B cell (primary cell): ENCODE measurements at regions not wholly inside any gene's neighbourhood (a gene's known extent, or its start where the extent isn't known, plus 50 kb on each side); places are given as distances from the start of the nearest gene placed in this dataset.

Source experiments
- ATAC-seq: fragments of 200-7000 bp; cut with Tn5 transposase; one replicate; pipeline ENCODE4 v1.10.0; 2021; ENCODE audit warnings: low read depth, mild to moderate bottlenecking, moderate number of reproducible peaks, moderate library complexity
- CTCF ChIA-PET: fragments of 350-600 bp; sonication (Branson Sonifier 250); formaldehyde crosslinking; loops from one replicate; lab custom pipeline; 2021; ENCODE audit warnings: antibody characterized with exemption, inconsistent platforms; lab: Charles Lee
- POLR2A ChIA-PET: fragments of 350-600 bp; sonication (Branson Sonifier 250); formaldehyde crosslinking; loops from one replicate; lab custom pipeline; 2021; ENCODE audit warnings: antibody characterized with exemption; lab: Charles Lee
- DNase-seq: peaks from one replicate; pipeline ENCODE4 v3.0.0; 2013
- H2AFZ ChIP-seq: 2 replicates; pipeline ENCODE4 v1.6.1; 2012; ENCODE audit warnings: mild to moderate bottlenecking, low read depth, low read length; ENCODE audit not compliant: insufficient read depth, poor library complexity, severe bottlenecking
- H3K27ac ChIP-seq, 2 donors: 1 replicate in 1 of 2; 2 replicates in 1 of 2; pipeline ENCODE4 v1.5.1; 2012 to 2013; ENCODE audit warnings: low read length in 2 of 2, mild to moderate bottlenecking in 2 of 2, moderate library complexity in 1 of 2
- H3K27me3 ChIP-seq, 4 experiments: fragments of 200-600 bp in 1 of 4; sonication (generic) in 1 of 4; replicated peaks in 1 of 4; 1 replicate in 2 of 4; 2 replicates in 2 of 4; pipeline versions ENCODE4 v1.6.1 to v1.7.0; 2013 to 2016; ENCODE audit warnings: low read length in 3 of 4, mild to moderate bottlenecking in 2 of 4, mixed read lengths in 1 of 4, moderate library complexity in 1 of 4; ENCODE audit not compliant: insufficient read depth in 4 of 4, control insufficient read depth in 3 of 4; ENCODE audit errors: control extremely low read depth in 1 of 4
- H3K36me3 ChIP-seq, 2 experiments: replicated peaks in 1 of 2; 1 replicate in 1 of 2; 2 replicates in 1 of 2; pipeline versions ENCODE4 v1.6.1 to v1.7.1; 2013; ENCODE audit warnings: low read length in 1 of 2; ENCODE audit not compliant: insufficient read depth in 2 of 2, control insufficient read depth in 1 of 2; ENCODE audit errors: control extremely low read depth in 1 of 2, extremely low read depth in 1 of 2
- H3K4me1 ChIP-seq, 2 donors: fragments of 200-600 bp in 1 of 2; sonication (generic) in 1 of 2; 1 replicate in 1 of 2; 2 replicates in 1 of 2; pipeline versions ENCODE4 v1.5.1 to v1.6.1; 2013 to 2017; ENCODE audit warnings: low read length in 2 of 2; ENCODE audit not compliant: control insufficient read depth in 2 of 2, insufficient read depth in 2 of 2
- H3K4me2 ChIP-seq: replicated peaks from 2 replicates; pipeline ENCODE3; 2012; ENCODE audit warnings: mild to moderate bottlenecking, low read depth, low read length; ENCODE audit not compliant: poor library complexity, severe bottlenecking
- H3K4me3 ChIP-seq, 5 experiments: fragments of 200-600 bp in 1 of 5; sonication (generic) in 1 of 5; 1 replicate in 3 of 5; 2 replicates in 2 of 5; pipeline versions ENCODE4 v1.5.1 to v1.7.0; 2011 to 2016; ENCODE audit warnings: low read length in 4 of 5, mild to moderate bottlenecking in 4 of 5, low read depth in 2 of 5, control low read depth in 1 of 5, moderate library complexity in 1 of 5; ENCODE audit not compliant: insufficient read depth in 1 of 5; ENCODE audit errors: control extremely low read depth in 1 of 5, extremely low read depth in 1 of 5
- H3K79me2 ChIP-seq: fragments of 200-600 bp; sonication (generic); one replicate; pipeline ENCODE4 v1.6.0; 2016; ENCODE audit warnings: low read length; ENCODE audit not compliant: control insufficient read depth, insufficient read depth
- H3K9ac ChIP-seq: fragments of 200-600 bp; sonication (generic); 2 replicates; pipeline ENCODE4 v1.6.1; 2017; ENCODE audit warnings: mild to moderate bottlenecking, low read length, moderate library complexity
- H3K9me3 ChIP-seq, 3 donors: one replicate each; pipeline versions ENCODE4 v1.6.1 to v1.7.1; 2013; ENCODE audit warnings: low read length in 2 of 3; ENCODE audit not compliant: control insufficient read depth in 2 of 3, insufficient read depth in 1 of 3; ENCODE audit errors: control extremely low read depth in 1 of 3
- H4K20me1 ChIP-seq: 2 replicates; pipeline ENCODE4 v1.6.0; 2012; ENCODE audit warnings: mild to moderate bottlenecking, low read length; ENCODE audit not compliant: insufficient read depth, control insufficient read depth, poor library complexity, severe bottlenecking
- H3K27ac Mint-ChIP-seq: one replicate; pipeline ENCODE4 v1.8.0; 2021; ENCODE audit warnings: mixed read lengths
- H3K27me3 Mint-ChIP-seq: one replicate; pipeline ENCODE4 v1.8.0; 2021; ENCODE audit warnings: mixed read lengths
- H3K4me1 Mint-ChIP-seq: one replicate; pipeline ENCODE4 v1.8.0; 2021; ENCODE audit warnings: mixed read lengths
- H3K4me3 Mint-ChIP-seq: one replicate; pipeline ENCODE4 v1.8.0; 2021; ENCODE audit warnings: mixed read lengths
- H3K9me3 Mint-ChIP-seq: one replicate; pipeline ENCODE4 v1.8.0; 2022; ENCODE audit warnings: mixed read lengths; ENCODE audit not compliant: insufficient read depth
- EZH2 ChIP-seq: IDR thresholded peaks from 2 replicates; pipeline ENCODE4 v1.6.1; 2012; ENCODE audit warnings: borderline replicate concordance, low read depth, mild to moderate bottlenecking, moderate library complexity, low read length; ENCODE audit not compliant: insufficient read depth, poor library complexity, severe bottlenecking
- WGBS: methylation state at CpG from one replicate; pipeline ENCODE4 v1.1.5; 2013; ENCODE audit warnings: missing lambda C conversion rate; ENCODE audit not compliant: insufficient coverage; 5-methylcytosine and 5-hydroxymethylcytosine counted together
- intact Hi-C: fragments of 100-400 bp; cut with micrococcal nuclease; formaldehyde crosslinking; loops from one replicate; pipeline ENCODE4 v1.10.0; 2022
- TF ChIP-seq, protein P1 (sequence below): fragments of 200-600 bp; IDR thresholded peaks from one replicate; pipeline ENCODE4 v1.8.0; 2022; ENCODE audit warnings: antibody characterized with exemption, mild to moderate bottlenecking

DNA sequence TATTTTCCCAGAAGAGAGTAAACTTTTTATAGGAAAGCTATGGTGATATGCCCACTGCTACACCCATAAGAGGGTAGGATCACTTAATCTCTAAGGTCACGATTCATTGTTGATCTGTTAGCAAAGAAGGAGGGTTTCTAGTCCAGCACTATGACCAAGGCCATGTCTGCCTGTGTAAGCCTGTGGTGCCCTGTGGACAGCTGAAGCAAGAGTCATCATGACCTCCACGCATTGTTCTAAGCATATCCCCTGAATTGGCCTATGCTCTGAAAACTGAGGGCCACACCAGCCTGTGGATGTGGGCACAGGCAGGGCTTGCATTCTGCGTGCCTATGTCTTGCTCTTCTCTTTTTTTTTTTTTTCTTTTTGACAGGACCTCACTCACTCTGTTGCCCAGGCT, 89.8 kb upstream of the SMIM21 start:
- ChIA-PET CTCF (no interaction called here), POLR2A (no interaction called here)
- WGBS, result 96% methylated on average over 3 of the region's 3 CpGs
- Histone ChIP-seq H4K20me1 (no peaks in the 10 kb centered on the region), H3K36me3 (no peaks in the 10 kb centered on the region), H3K4me2 (no peak overlapping the region), H3K27ac (no peak overlapping the region), H3K4me1 (no peaks in the 10 kb centered on the region), H3K4me3 (no peak overlapping the region), H3K9me3 (peaks cover 0 to 8% (median 5%) of the 10 kb centered on the region in 3 donors), H3K9ac (no peak overlapping the region), H3K79me2 (no peaks in the 10 kb centered on the region), H3K27me3 (no peaks in the 10 kb centered on the region), H2AFZ (no peak overlapping the region)
- Mint-ChIP-seq H3K4me1 (no peaks in the 10 kb centered on the region), H3K9me3 (peaks cover 5% of the 10 kb centered on the region), H3K27ac (no peak overlapping the region), H3K4me3 (no peak overlapping the region), H3K27me3 (no peaks in the 10 kb centered on the region)
- intact Hi-C loops, result no loop called here
- TF ChIP-seq, protein P1, sequence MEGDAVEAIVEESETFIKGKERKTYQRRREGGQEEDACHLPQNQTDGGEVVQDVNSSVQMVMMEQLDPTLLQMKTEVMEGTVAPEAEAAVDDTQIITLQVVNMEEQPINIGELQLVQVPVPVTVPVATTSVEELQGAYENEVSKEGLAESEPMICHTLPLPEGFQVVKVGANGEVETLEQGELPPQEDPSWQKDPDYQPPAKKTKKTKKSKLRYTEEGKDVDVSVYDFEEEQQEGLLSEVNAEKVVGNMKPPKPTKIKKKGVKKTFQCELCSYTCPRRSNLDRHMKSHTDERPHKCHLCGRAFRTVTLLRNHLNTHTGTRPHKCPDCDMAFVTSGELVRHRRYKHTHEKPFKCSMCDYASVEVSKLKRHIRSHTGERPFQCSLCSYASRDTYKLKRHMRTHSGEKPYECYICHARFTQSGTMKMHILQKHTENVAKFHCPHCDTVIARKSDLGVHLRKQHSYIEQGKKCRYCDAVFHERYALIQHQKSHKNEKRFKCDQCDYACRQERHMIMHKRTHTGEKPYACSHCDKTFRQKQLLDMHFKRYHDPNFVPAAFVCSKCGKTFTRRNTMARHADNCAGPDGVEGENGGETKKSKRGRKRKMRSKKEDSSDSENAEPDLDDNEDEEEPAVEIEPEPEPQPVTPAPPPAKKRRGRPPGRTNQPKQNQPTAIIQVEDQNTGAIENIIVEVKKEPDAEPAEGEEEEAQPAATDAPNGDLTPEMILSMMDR, result no peak
- TF ChIP-seq EZH2, result no peak
- ATAC-seq (no peak), DNase-seq (no peak)

DNA sequence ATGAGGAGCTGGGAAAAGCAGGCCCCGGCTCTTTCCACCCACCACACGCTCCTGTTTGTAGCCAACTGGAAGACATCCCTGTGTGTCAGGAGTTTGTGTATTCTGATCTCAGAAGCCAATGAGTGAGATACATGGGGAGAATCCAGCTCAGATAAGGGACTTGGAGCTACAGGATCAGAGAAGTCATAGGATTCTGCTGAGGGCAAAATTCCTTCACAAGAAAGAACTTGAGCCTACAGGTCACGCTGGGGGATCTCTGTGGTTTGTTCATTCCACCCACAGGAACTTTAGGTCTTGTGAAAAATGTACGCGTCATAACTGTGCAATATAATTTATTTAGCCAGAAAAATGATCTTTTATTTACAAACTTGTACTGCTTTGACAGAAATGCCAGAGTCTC, 80.1 kb upstream of the SMIM21 start:
- TF ChIP-seq, protein P1, result no peak
- no peak for TF ChIP-seq EZH2
- H3K27me3 Mint-ChIP-seq, result peaks cover 6% of the 10 kb centered on the region
- ATAC-seq (no peak), DNase-seq (no peak)
- WGBS, result 40% methylated on average over 1 of the region's 5 CpGs
- intact Hi-C loops, result no loop called here
- Histone ChIP-seq H3K4me1 (no peaks in the 10 kb centered on the region), H3K4me3 (no peak overlapping the region), H4K20me1 (no peaks in the 10 kb centered on the region), H3K9me3 (peaks cover 0 to 12% (median 4%) of the 10 kb centered on the region in 3 donors), H2AFZ (no peak overlapping the region), H3K36me3 (no peaks in the 10 kb centered on the region), H3K27ac (no peak overlapping the region), H3K4me2 (no peak overlapping the region), H3K27me3 (no peaks in the 10 kb centered on the region), H3K79me2 (no peaks in the 10 kb centered on the region), H3K9ac (no peak overlapping the region)
- ChIA-PET POLR2A (no interaction called here), CTCF (no interaction called here)
- H3K4me3 Mint-ChIP-seq, result no peak overlapping the region
- H3K27ac Mint-ChIP-seq, result no peak overlapping the region
- H3K9me3 Mint-ChIP-seq, result peaks cover 3% of the 10 kb centered on the region
- H3K4me1 Mint-ChIP-seq, result no peaks in the 10 kb centered on the region
